HCT116 (cell line): ENCODE measurements at regions not wholly inside any gene's neighbourhood (a gene's known extent, or its start where the extent isn't known, plus 50 kb on each side); places are given as distances from the start of the nearest gene placed in this dataset.

ENCODE experiments used
- ATAC-seq: fragments of 200-7000 bp; cut with Tn5 transposase; 2 replicates; pipeline ENCODE4 v1.9.1; 2020; ENCODE audit warnings: mild to moderate bottlenecking, moderate library complexity
- BruUV-seq: library from RNA; stranded (reverse); fragments of 400-500 nt; replicated peaks from 2 replicates; lab custom pipeline; 2021; lab: Mats Ljungman, UMichigan
- CTCF ChIA-PET: fragments of 300-600 bp; sonication (Branson Sonifier 250); formaldehyde crosslinking; loops from one replicate; lab custom pipeline; 2021; ENCODE audit warnings: antibody characterized with exemption; lab: Charles Lee
- POLR2A ChIA-PET: fragments of 300-600, 350-600 bp; sonication (Branson Sonifier 250); formaldehyde crosslinking; loops from one replicate; lab custom pipeline; 2021; ENCODE audit warnings: antibody characterized with exemption; lab: Charles Lee
- RAD21 ChIA-PET, 2 experiments: fragments of 300-600 bp; sonication (Branson Sonifier 250); formaldehyde crosslinking; loops; one replicate each; lab custom pipeline; 2023; ENCODE audit warnings: low total read pairs in 2 of 2; ENCODE audit not compliant: uncharacterized antibody in 2 of 2, unreplicated experiment in 2 of 2, low non-redundant PET in 1 of 2; lab: Charles Lee
- DNase-seq: peaks from one replicate; pipeline ENCODE4 v3.0.0-alpha.2; 2010; ENCODE audit warnings: low read depth, low spot score
- H2AFZ ChIP-seq: fragments of 200-600 bp; shearing (Covaris generic), sonication (generic); 2 replicates; pipeline ENCODE4 v1.6.1; 2017; ENCODE audit warnings: low read depth, mixed run types, mixed read lengths, antibody characterized with exemption, low read length; ENCODE audit not compliant: poor library complexity, severe bottlenecking
- H3K27ac ChIP-seq: 2 replicates; pipeline ENCODE4 v1.5.1; 2012; ENCODE audit warnings: low read depth, low read length
- H3K27me3 ChIP-seq: fragments of 200-600 bp; sonication (generic); 2 replicates; pipeline ENCODE4 v1.6.1; 2016; ENCODE audit warnings: mixed run types, low read length, mixed read lengths; ENCODE audit not compliant: insufficient read depth
- H3K36me3 ChIP-seq, 2 experiments: fragments of 200-500 bp in 1 of 2; fragments of 200-600 bp in 1 of 2; sonication (Bioruptor generic) in 1 of 2; sonication (generic) in 1 of 2; 2 replicates each; pipeline versions ENCODE4 v1.5.1 to v1.6.1; 2014 to 2016; ENCODE audit warnings: low read length in 2 of 2, inconsistent platforms in 1 of 2, mixed read lengths in 1 of 2, mixed run types in 1 of 2; ENCODE audit not compliant: insufficient read depth in 2 of 2, control insufficient read depth in 1 of 2
- H3K4me1 ChIP-seq, 2 experiments: fragments of 200-600 bp in 1 of 2; sonication (generic) in 1 of 2; 2 replicates each; pipeline versions ENCODE4 v1.5.1 to v1.6.1; 2012 to 2017; ENCODE audit warnings: low read length in 2 of 2, inconsistent platforms in 1 of 2, mild to moderate bottlenecking in 1 of 2, mixed read lengths in 1 of 2, mixed run types in 1 of 2, moderate library complexity in 1 of 2; ENCODE audit not compliant: insufficient read depth in 2 of 2, control insufficient read depth in 1 of 2
- H3K4me2 ChIP-seq: fragments of 200-600 bp; sonication (generic); 2 replicates; pipeline ENCODE4 v1.6.1; 2017; ENCODE audit warnings: mixed run types, low read length, mixed read lengths
- H3K4me3 ChIP-seq, 2 experiments: fragments of 200-600 bp in 1 of 2; sonication (generic) in 1 of 2; replicated peaks in 1 of 2; 2 replicates each; pipeline ENCODE4 v1.5.1; 2011 to 2016; ENCODE audit warnings: low read length in 2 of 2, control low read depth in 1 of 2, low read depth in 1 of 2, mild to moderate bottlenecking in 1 of 2, mixed read lengths in 1 of 2, mixed run types in 1 of 2
- H3K79me2 ChIP-seq: fragments of 200-600 bp; sonication (generic); 2 replicates; pipeline ENCODE4 v1.6.1; 2017; ENCODE audit warnings: mild to moderate bottlenecking, mixed run types, low read length, moderate library complexity, mixed read lengths; ENCODE audit not compliant: insufficient read depth
- H3K9ac ChIP-seq: fragments of 200-600 bp; sonication (generic); 2 replicates; pipeline ENCODE4 v1.6.1; 2016; ENCODE audit warnings: low read length, mixed read lengths
- H3K9me2 ChIP-seq: fragments of 200-600 bp; sonication (generic), shearing (Covaris generic); 2 replicates; pipeline ENCODE4 v1.6.1; 2017; ENCODE audit warnings: mixed run types, mild to moderate bottlenecking, moderate library complexity; ENCODE audit not compliant: insufficient read depth
- H3K9me3 ChIP-seq, 2 experiments: fragments of 200-500 bp in 1 of 2; fragments of 200-600 bp in 1 of 2; sonication (Bioruptor generic) in 1 of 2; sonication (generic) in 1 of 2; 2 replicates each; pipeline ENCODE4 v1.6.1; 2014 to 2017; ENCODE audit warnings: low read length in 2 of 2, mixed read lengths in 2 of 2, inconsistent platforms in 1 of 2, low read depth in 1 of 2, mild to moderate bottlenecking in 1 of 2, mixed run types in 1 of 2, moderate library complexity in 1 of 2; ENCODE audit not compliant: control insufficient read depth in 1 of 2, insufficient read depth in 1 of 2
- H4K20me1 ChIP-seq: fragments of 200-600 bp; sonication (generic), shearing (Covaris generic); 2 replicates; pipeline ENCODE4 v1.6.1; 2017; ENCODE audit warnings: mixed run types, mild to moderate bottlenecking, moderate library complexity; ENCODE audit not compliant: insufficient read depth
- ATF3 ChIP-seq: IDR thresholded peaks from 2 replicates; pipeline ENCODE4 v1.6.1; 2012
- CEBPB ChIP-seq: IDR thresholded peaks from 2 replicates; pipeline ENCODE4 v1.6.1; 2012; ENCODE audit warnings: low read depth
- CTCF ChIP-seq, 3 experiments: fragments of 200-600 bp in 1 of 3; sonication (generic) in 1 of 3; IDR thresholded peaks in 2 of 3; conservative IDR thresholded peaks in 1 of 3; 2 replicates each; pipeline ENCODE4 v1.5.1; 2012 to 2017; ENCODE audit warnings: low read depth in 2 of 3, low read length in 2 of 3, antibody characterized with exemption in 1 of 3, borderline replicate concordance in 1 of 3, control low read depth in 1 of 3, mild to moderate bottlenecking in 1 of 3, mixed read lengths in 1 of 3, mixed run types in 1 of 3, moderate library complexity in 1 of 3; ENCODE audit not compliant: insufficient read depth in 1 of 3
- EGR1 ChIP-seq: IDR thresholded peaks from 2 replicates; pipeline ENCODE4 v1.6.1; 2012; ENCODE audit warnings: low read depth
- ELF1 ChIP-seq: IDR thresholded peaks from 2 replicates; pipeline ENCODE4 v1.6.1; 2012; ENCODE audit warnings: low read depth, borderline replicate concordance
- EZH2 ChIP-seq: fragments of 200-600 bp; sonication (generic); IDR thresholded peaks from 2 replicates; pipeline ENCODE4 v1.6.1; 2017; ENCODE audit warnings: antibody characterized with exemption, mixed run types
- EZH2phosphoT487 ChIP-seq: fragments of 200-600 bp; IDR thresholded peaks from 2 replicates; pipeline ENCODE4 v1.6.1; 2018; ENCODE audit warnings: antibody characterized with exemption, borderline replicate concordance
- FOSL1 ChIP-seq: IDR thresholded peaks from 2 replicates; pipeline ENCODE4 v1.6.1; 2012; ENCODE audit warnings: low read depth
- JUND ChIP-seq: IDR thresholded peaks from 2 replicates; pipeline ENCODE4 v1.6.1; 2012
- MAX ChIP-seq: IDR thresholded peaks from 2 replicates; pipeline ENCODE4 v1.6.1; 2012
- POLR2A ChIP-seq: IDR thresholded peaks from 2 replicates; pipeline ENCODE4 v1.7.0; 2011; ENCODE audit warnings: borderline replicate concordance; ENCODE audit not compliant: insufficient read depth, insufficient read length; ENCODE audit errors: extremely low read depth
- POLR2AphosphoS5 ChIP-seq: IDR thresholded peaks from 2 replicates; pipeline ENCODE4 v1.6.1; 2011; ENCODE audit warnings: mild to moderate bottlenecking, low read depth, low read length, moderate library complexity
- RAD21 ChIP-seq: IDR thresholded peaks from 2 replicates; pipeline ENCODE4 v1.6.1; 2012; ENCODE audit warnings: low read depth, mild to moderate bottlenecking
- SIN3A ChIP-seq: IDR thresholded peaks from 2 replicates; pipeline ENCODE4 v1.6.1; 2012; ENCODE audit warnings: low read depth
- SP1 ChIP-seq: IDR thresholded peaks from 2 replicates; pipeline ENCODE4 v1.6.1; 2012; ENCODE audit warnings: low read depth
- SRF ChIP-seq: IDR thresholded peaks from 2 replicates; pipeline ENCODE4 v1.6.1; 2012; ENCODE audit warnings: low read depth
- TCF7L2 ChIP-seq: IDR thresholded peaks from 2 replicates; pipeline ENCODE4 v1.7.0; 2011; ENCODE audit warnings: borderline replicate concordance, inconsistent platforms; ENCODE audit not compliant: insufficient read depth, insufficient read length; ENCODE audit errors: extremely low read depth
- ZFX ChIP-seq: fragments of 450-650 bp; IDR thresholded peaks from 2 replicates; pipeline ENCODE4 v1.6.1; 2017
- ZNF274 ChIP-seq: fragments of 200-500 bp; sonication (Bioruptor generic); IDR thresholded peaks from 2 replicates; pipeline ENCODE4 v1.6.1; 2014; ENCODE audit warnings: mild to moderate bottlenecking, low read depth, low read length, inconsistent platforms
- intact Hi-C: fragments of 100-400 bp; cut with micrococcal nuclease; formaldehyde crosslinking; loops from 2 replicates; pipeline ENCODE4 v1.10.0; 2022

GRCh38 chr2:160931531-160931930 is 228.7 kb upstream of the TANK start:
- Histone ChIP-seq H3K79me2 (no peaks in the 10 kb centered on the region), H4K20me1 (no peaks in the 10 kb centered on the region), H3K9ac (no peak overlapping the region), H3K4me2 (no peak overlapping the region), H3K4me1 (no peaks in the 10 kb centered on the region), H3K9me2 (no peaks in the 10 kb centered on the region), H3K27me3 (no peaks in the 10 kb centered on the region), H3K27ac (no peak overlapping the region), H3K36me3 (no peaks in the 10 kb centered on the region), H3K9me3 (no peaks in the 10 kb centered on the region), H3K4me3 (no peak overlapping the region), H2AFZ (no peak overlapping the region)
- intact Hi-C loops, result no loop called here
- TF ChIP-seq JUND (no peak), SP1 (no peak), FOSL1 (no peak), EZH2phosphoT487 (no peak), EZH2 (no peak), POLR2A (no peak), TCF7L2 (no peak), MAX (no peak), CEBPB (no peak), POLR2AphosphoS5 (no peak), ELF1 (no peak)
- ChIA-PET POLR2A (no interaction called here), CTCF (no interaction called here), RAD21 (no interaction called here)
- no peak for DNase-seq
- ATAC-seq, result no peak
- BruUV-seq, result no TSS peak

GRCh38 chr2:160932960-160933359 is 227.3 kb upstream of the TANK start:
- Histone ChIP-seq H2AFZ (no peak overlapping the region), H4K20me1 (no peaks in the 10 kb centered on the region), H3K9me2 (no peaks in the 10 kb centered on the region), H3K4me2 (no peak overlapping the region), H3K27me3 (no peaks in the 10 kb centered on the region), H3K9ac (no peak overlapping the region), H3K4me3 (no peak overlapping the region), H3K4me1 (no peaks in the 10 kb centered on the region), H3K79me2 (no peaks in the 10 kb centered on the region), H3K27ac (no peak overlapping the region), H3K9me3 (no peaks in the 10 kb centered on the region), H3K36me3 (no peaks in the 10 kb centered on the region)
- CTCF ChIA-PET, result no interaction called here
- RAD21 ChIA-PET, result no interaction called here
- no peak for DNase-seq
- POLR2A ChIA-PET, result no interaction called here
- intact Hi-C loops, result no loop called here
- ATAC-seq, result no peak
- BruUV-seq, result no TSS peak
- TF ChIP-seq JUND (no peak), EGR1 (no peak), SIN3A (no peak), ZFX (no peak), POLR2A (no peak), CTCF (IDR thresholded peaks at IDR 0.05 in 2 of 3, conservative IDR thresholded peaks at IDR 0.05 in 1 of 3; ENCODE audit: borderline replicate concordance in 1 of 3, insufficient read depth in 1 of 3, low read depth in 2 of 3, low read length in 2 of 3) (no peak), ATF3 (no peak), RAD21 (no peak), SRF (no peak), ELF1 (no peak), ZNF274 (no peak), EZH2 (no peak), FOSL1 (no peak)
